ENCODE measurements at regions not wholly inside any gene's neighbourhood (a gene's known extent, or its start where the extent isn't known, plus 50 kb on each side); places are given as distances from the start of the nearest gene placed in this dataset.
"Not testable (repeated sequence)": the region's sequence is repeated elsewhere in the genome, so short reads cannot be mapped to it uniquely, and the experiment has no call there.

DNA sequence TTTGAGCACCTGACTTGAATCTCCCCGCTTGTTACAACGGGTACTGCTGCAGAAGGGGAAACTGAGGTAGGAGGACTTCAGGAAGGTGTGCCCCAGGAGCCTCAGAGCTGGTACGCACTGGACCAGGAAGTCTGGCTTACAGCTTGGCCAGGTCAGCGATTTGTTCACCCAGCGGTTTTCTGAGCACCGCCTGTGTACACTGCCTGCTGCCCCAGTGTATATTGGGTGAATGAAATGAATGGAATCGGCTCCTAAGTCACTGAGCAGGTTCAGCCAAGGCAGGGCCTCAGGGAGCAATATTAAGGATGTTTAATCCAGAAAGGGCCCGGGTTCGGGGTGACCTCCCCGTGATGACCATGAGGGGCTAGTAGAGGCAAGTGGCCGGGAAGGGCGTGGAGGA lies 164.0 kb upstream of the CIBAR2 start:
- no peak for DNase-seq (ENCODE audit: low spot score)

GRCh38 chr16:85276721-85277120 lies 164.4 kb upstream of the CIBAR2 start:
- DNase-seq (ENCODE audit: low spot score) = no peak

DNA sequence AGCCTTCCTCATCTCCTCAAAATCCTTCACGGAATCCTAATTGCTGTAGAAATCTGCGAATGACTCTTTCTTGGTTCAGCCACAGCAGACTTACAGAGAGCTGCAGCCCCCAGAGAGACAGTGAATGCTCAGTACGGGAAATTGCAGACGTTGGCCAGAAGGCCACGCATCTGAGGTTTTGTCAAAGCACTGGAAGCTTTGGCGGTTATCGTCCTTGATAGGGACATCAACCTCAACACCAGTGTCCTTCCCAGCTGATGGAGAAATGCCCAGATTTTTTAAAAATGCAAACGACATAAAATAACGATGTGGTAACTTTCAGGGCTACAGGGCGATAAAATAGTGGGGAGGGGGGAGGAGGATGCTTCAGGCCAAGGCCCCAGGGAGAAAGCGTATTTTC lies 166.6 kb upstream of the CIBAR2 start:
- no peak for DNase-seq (ENCODE audit: low spot score)

GRCh38 chr16:85279402-85279801 lies 167.1 kb upstream of the CIBAR2 start:
- DNase-seq (ENCODE audit: low spot score) = no peak

DNA sequence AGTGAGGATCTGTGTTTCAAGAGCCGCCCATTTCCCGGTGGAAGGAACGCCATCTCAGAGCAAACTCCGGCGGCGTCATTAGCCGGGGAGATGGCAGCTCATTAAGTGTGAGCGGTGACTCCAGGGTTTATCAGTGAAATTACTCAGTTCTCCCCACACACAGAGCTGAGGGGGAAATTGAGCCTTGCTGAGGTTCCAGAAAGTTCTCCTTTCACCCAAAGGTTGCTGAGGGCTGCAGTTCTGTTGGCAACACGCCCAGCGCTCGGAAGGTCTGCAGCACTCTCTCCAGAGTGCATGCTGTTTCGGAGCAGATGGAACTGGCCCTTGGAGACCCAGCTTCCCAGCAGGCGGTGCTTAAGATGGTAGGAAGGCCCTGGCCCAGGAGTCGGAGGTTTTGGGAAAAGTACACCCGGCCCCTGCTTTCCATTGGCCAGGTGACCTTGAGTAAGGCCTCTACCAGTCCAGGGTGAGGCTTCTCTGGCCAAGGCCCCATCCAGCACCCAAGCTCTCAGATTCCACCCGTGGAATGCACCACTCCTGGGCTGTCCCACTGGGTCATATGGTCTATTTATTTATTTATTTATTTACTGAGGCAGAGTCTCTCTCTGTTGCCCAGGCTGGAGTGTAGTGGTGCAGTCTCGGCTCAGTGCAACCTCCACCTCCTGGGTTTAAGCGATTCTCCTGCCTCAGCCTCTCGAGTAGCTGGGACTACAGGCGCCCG lies 167.7 kb upstream of the CIBAR2 start:
- DNase-seq (ENCODE audit: low spot score) = no peak

GRCh38 chr16:85281181-85281580 lies 168.9 kb upstream of the CIBAR2 start:
- DNase-seq (ENCODE audit: low spot score) = no peak

DNA sequence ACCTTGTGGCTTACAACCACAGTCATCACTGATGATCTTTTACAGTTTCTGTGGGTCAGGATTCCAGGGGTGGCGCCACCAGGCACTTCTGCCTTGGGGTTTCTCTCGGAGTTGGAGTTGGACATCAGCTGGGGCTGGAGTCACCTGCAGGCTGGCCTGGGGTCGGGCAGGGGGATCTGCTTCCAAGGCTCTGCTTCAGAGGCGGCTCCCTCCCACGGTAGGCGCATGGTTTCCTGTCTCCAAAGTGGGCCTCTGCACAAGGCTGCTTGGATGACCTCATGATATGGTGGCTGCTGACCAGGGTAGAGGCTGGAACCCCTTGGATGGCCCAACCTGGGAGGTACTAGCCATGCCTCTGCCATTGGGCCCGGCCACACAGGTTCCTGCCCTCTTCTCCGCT lies 170.6 kb upstream of the CIBAR2 start:
- DNase-seq (ENCODE audit: low spot score) = no peak

GRCh38 chr16:85283305-85284050 lies 171.2 kb upstream of the CIBAR2 start:
- no peak for DNase-seq (ENCODE audit: low spot score)

GRCh38 chr16:85284141-85284817 lies 172.0 kb upstream of the CIBAR2 start:
- no peak for DNase-seq (ENCODE audit: low spot score)

GRCh38 chr16:85285681-85286065 lies 173.4 kb upstream of the CIBAR2 start:
- DNase-seq (ENCODE audit: low spot score) = no peak

DNA sequence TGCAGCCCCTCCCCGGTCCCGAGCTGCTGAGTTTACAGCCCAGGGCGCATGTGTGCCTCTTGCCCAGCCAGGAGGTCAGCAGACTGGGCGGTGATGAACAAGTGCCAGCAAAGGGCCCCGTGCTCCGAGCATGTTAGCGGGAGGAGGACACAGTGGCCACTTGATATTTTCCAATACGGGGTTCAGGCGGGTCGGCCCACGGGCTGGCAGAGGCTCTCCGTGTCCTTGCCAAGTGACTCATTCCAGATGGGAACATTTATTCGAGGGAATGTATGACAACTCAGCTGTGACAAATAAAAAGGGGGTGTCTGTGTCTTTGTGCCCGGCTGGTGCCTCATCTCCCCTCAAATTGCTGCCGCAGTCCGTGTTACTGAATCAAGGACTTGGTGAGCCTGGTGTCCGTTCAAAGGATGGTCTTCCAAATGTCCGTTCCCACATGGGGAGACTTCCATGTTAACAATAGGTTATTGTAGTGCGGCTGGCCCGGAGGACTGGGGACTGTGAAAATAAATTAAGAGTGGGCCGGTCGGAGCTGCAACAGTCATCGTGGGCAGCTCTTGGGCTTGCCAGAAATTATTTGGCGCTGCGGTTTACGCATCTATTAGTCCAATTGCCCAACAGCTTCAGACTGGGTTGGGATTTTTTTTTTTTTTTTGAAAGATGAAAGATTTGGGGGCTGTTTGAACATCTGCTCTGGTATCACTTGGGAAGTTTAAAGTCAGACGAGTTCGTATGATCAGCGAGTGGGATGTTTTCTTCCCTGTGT lies 174.0 kb upstream of the CIBAR2 start:
- no peak for DNase-seq (ENCODE audit: low spot score)

GRCh38 chr16:85286951-85287814 lies 174.9 kb upstream of the CIBAR2 start:
- DNase-seq (ENCODE audit: low spot score) = no peak

- DNase-seq (ENCODE audit: low spot score) = not testable (repeated sequence)
These were observed 175.5 kb upstream of the CIBAR2 start for GRCh38 chr16:85287815-85288109.

GRCh38 chr16:85288341-85288868 lies 176.1 kb upstream of the CIBAR2 start:
- DNase-seq (ENCODE audit: low spot score) = no peak

- no peak for DNase-seq (ENCODE audit: low spot score)
These were observed 176.8 kb upstream of the CIBAR2 start for GRCh38 chr16:85288869-85289660.

- DNase-seq (ENCODE audit: low spot score) = no peak
These were observed 177.7 kb upstream of the CIBAR2 start for GRCh38 chr16:85289760-85290625.

GRCh38 chr16:85290626-85291301 lies 178.5 kb upstream of the CIBAR2 start:
- DNase-seq (ENCODE audit: low spot score) = no peak

DNA sequence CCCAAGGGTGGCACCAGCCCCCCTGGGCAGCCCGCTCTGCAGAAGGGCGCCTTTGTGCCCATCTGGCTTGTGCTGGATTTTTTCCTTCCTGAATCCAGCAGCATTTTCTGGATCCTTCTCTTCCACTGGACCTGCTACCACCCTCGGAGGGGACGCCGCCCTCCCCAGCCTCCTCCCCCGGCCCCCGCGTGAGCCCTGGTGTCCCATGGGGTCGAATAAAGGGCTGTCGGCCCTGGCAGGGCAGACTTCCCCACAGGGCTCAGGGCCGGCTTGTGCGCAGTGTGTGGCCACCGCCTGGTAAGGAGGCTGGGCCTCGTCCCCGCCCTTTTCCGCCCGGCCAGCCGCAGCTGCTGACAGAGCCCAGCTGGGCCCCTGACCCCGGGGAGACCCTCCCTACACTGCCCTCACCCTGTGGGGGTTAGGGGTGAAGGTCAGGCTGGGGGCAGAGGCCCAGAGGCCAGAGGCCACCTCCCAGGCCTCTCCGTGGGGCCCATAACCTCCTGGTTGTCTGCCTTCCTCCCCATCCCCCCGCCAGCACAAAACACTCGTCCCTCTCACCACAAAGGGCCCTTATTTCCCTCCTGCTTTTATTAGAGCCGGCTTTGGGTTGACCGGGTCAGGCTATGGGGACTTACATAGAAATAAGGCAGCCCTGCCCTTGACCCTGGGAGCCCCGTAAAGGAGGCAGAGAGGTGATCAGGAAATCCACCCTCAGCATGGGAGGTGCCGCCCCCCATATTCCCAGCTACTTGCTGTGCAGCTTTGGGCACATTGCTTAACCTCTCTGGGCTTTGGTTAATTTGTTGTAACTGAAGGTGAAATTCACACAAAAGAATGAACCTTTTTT lies 179.3 kb upstream of the CIBAR2 start:
- DNase-seq (ENCODE audit: low spot score) = no peak

All from germinal center (tissue), 1 donor.